HCT116 (cell line): ENCODE measurements at regions not wholly inside any gene's neighbourhood (a gene's known extent, or its start where the extent isn't known, plus 50 kb on each side); places are given as distances from the start of the nearest gene placed in this dataset.
"Not testable (repeated sequence)": the region's sequence is repeated elsewhere in the genome, so short reads cannot be mapped to it uniquely, and the experiment has no call there.

Experiments used
- ATAC-seq: fragments of 200-7000 bp; cut with Tn5 transposase; 2 replicates; pipeline ENCODE4 v1.9.1; 2020; ENCODE audit warnings: mild to moderate bottlenecking, moderate library complexity
- BruUV-seq: library from RNA; stranded (reverse); fragments of 400-500 nt; replicated peaks from 2 replicates; lab custom pipeline; 2021; lab: Mats Ljungman, UMichigan
- CTCF ChIA-PET: fragments of 300-600 bp; sonication (Branson Sonifier 250); formaldehyde crosslinking; loops from one replicate; lab custom pipeline; 2021; ENCODE audit warnings: antibody characterized with exemption; lab: Charles Lee
- POLR2A ChIA-PET: fragments of 300-600, 350-600 bp; sonication (Branson Sonifier 250); formaldehyde crosslinking; loops from one replicate; lab custom pipeline; 2021; ENCODE audit warnings: antibody characterized with exemption; lab: Charles Lee
- RAD21 ChIA-PET, 2 experiments: fragments of 300-600 bp; sonication (Branson Sonifier 250); formaldehyde crosslinking; loops; one replicate each; lab custom pipeline; 2023; ENCODE audit warnings: low total read pairs in 2 of 2; ENCODE audit not compliant: uncharacterized antibody in 2 of 2, unreplicated experiment in 2 of 2, low non-redundant PET in 1 of 2; lab: Charles Lee
- DNase-seq: peaks from one replicate; pipeline ENCODE4 v3.0.0-alpha.2; 2010; ENCODE audit warnings: low read depth, low spot score
- H2AFZ ChIP-seq: fragments of 200-600 bp; shearing (Covaris generic), sonication (generic); 2 replicates; pipeline ENCODE4 v1.6.1; 2017; ENCODE audit warnings: low read depth, mixed run types, mixed read lengths, antibody characterized with exemption, low read length; ENCODE audit not compliant: poor library complexity, severe bottlenecking
- H3K27ac ChIP-seq: 2 replicates; pipeline ENCODE4 v1.5.1; 2012; ENCODE audit warnings: low read depth, low read length
- H3K27me3 ChIP-seq: fragments of 200-600 bp; sonication (generic); 2 replicates; pipeline ENCODE4 v1.6.1; 2016; ENCODE audit warnings: mixed run types, low read length, mixed read lengths; ENCODE audit not compliant: insufficient read depth
- H3K36me3 ChIP-seq, 2 experiments: fragments of 200-500 bp in 1 of 2; fragments of 200-600 bp in 1 of 2; sonication (Bioruptor generic) in 1 of 2; sonication (generic) in 1 of 2; 2 replicates each; pipeline versions ENCODE4 v1.5.1 to v1.6.1; 2014 to 2016; ENCODE audit warnings: low read length in 2 of 2, inconsistent platforms in 1 of 2, mixed read lengths in 1 of 2, mixed run types in 1 of 2; ENCODE audit not compliant: insufficient read depth in 2 of 2, control insufficient read depth in 1 of 2
- H3K4me1 ChIP-seq, 2 experiments: fragments of 200-600 bp in 1 of 2; sonication (generic) in 1 of 2; 2 replicates each; pipeline versions ENCODE4 v1.5.1 to v1.6.1; 2012 to 2017; ENCODE audit warnings: low read length in 2 of 2, inconsistent platforms in 1 of 2, mild to moderate bottlenecking in 1 of 2, mixed read lengths in 1 of 2, mixed run types in 1 of 2, moderate library complexity in 1 of 2; ENCODE audit not compliant: insufficient read depth in 2 of 2, control insufficient read depth in 1 of 2
- H3K4me2 ChIP-seq: fragments of 200-600 bp; sonication (generic); 2 replicates; pipeline ENCODE4 v1.6.1; 2017; ENCODE audit warnings: mixed run types, low read length, mixed read lengths
- H3K4me3 ChIP-seq, 2 experiments: fragments of 200-600 bp in 1 of 2; sonication (generic) in 1 of 2; replicated peaks in 1 of 2; 2 replicates each; pipeline ENCODE4 v1.5.1; 2011 to 2016; ENCODE audit warnings: low read length in 2 of 2, control low read depth in 1 of 2, low read depth in 1 of 2, mild to moderate bottlenecking in 1 of 2, mixed read lengths in 1 of 2, mixed run types in 1 of 2
- H3K79me2 ChIP-seq: fragments of 200-600 bp; sonication (generic); 2 replicates; pipeline ENCODE4 v1.6.1; 2017; ENCODE audit warnings: mild to moderate bottlenecking, mixed run types, low read length, moderate library complexity, mixed read lengths; ENCODE audit not compliant: insufficient read depth
- H3K9ac ChIP-seq: fragments of 200-600 bp; sonication (generic); 2 replicates; pipeline ENCODE4 v1.6.1; 2016; ENCODE audit warnings: low read length, mixed read lengths
- H3K9me2 ChIP-seq: fragments of 200-600 bp; sonication (generic), shearing (Covaris generic); 2 replicates; pipeline ENCODE4 v1.6.1; 2017; ENCODE audit warnings: mixed run types, mild to moderate bottlenecking, moderate library complexity; ENCODE audit not compliant: insufficient read depth
- H3K9me3 ChIP-seq, 2 experiments: fragments of 200-500 bp in 1 of 2; fragments of 200-600 bp in 1 of 2; sonication (Bioruptor generic) in 1 of 2; sonication (generic) in 1 of 2; 2 replicates each; pipeline ENCODE4 v1.6.1; 2014 to 2017; ENCODE audit warnings: low read length in 2 of 2, mixed read lengths in 2 of 2, inconsistent platforms in 1 of 2, low read depth in 1 of 2, mild to moderate bottlenecking in 1 of 2, mixed run types in 1 of 2, moderate library complexity in 1 of 2; ENCODE audit not compliant: control insufficient read depth in 1 of 2, insufficient read depth in 1 of 2
- H4K20me1 ChIP-seq: fragments of 200-600 bp; sonication (generic), shearing (Covaris generic); 2 replicates; pipeline ENCODE4 v1.6.1; 2017; ENCODE audit warnings: mixed run types, mild to moderate bottlenecking, moderate library complexity; ENCODE audit not compliant: insufficient read depth
- CBX3 ChIP-seq: IDR thresholded peaks from 2 replicates; pipeline ENCODE4 v1.6.1; 2012; ENCODE audit warnings: low read depth
- EZH2phosphoT487 ChIP-seq: fragments of 200-600 bp; IDR thresholded peaks from 2 replicates; pipeline ENCODE4 v1.6.1; 2018; ENCODE audit warnings: antibody characterized with exemption, borderline replicate concordance
- JUND ChIP-seq: IDR thresholded peaks from 2 replicates; pipeline ENCODE4 v1.6.1; 2012
- SIN3A ChIP-seq: IDR thresholded peaks from 2 replicates; pipeline ENCODE4 v1.6.1; 2012; ENCODE audit warnings: low read depth
- TCF7L2 ChIP-seq: IDR thresholded peaks from 2 replicates; pipeline ENCODE4 v1.7.0; 2011; ENCODE audit warnings: borderline replicate concordance, inconsistent platforms; ENCODE audit not compliant: insufficient read depth, insufficient read length; ENCODE audit errors: extremely low read depth
- ZNF274 ChIP-seq: fragments of 200-500 bp; sonication (Bioruptor generic); IDR thresholded peaks from 2 replicates; pipeline ENCODE4 v1.6.1; 2014; ENCODE audit warnings: mild to moderate bottlenecking, low read depth, low read length, inconsistent platforms
- intact Hi-C: fragments of 100-400 bp; cut with micrococcal nuclease; formaldehyde crosslinking; loops from 2 replicates; pipeline ENCODE4 v1.10.0; 2022
- TF ChIP-seq, protein P1 (sequence below): IDR thresholded peaks from 2 replicates; pipeline ENCODE4 v1.6.1; 2012
- TF ChIP-seq, protein P2 (sequence below), 3 experiments: fragments of 200-600 bp in 1 of 3; sonication (generic) in 1 of 3; IDR thresholded peaks in 2 of 3; conservative IDR thresholded peaks in 1 of 3; 2 replicates each; pipeline ENCODE4 v1.5.1; 2012 to 2017; ENCODE audit warnings: low read depth in 2 of 3, low read length in 2 of 3, antibody characterized with exemption in 1 of 3, borderline replicate concordance in 1 of 3, control low read depth in 1 of 3, mild to moderate bottlenecking in 1 of 3, mixed read lengths in 1 of 3, mixed run types in 1 of 3, moderate library complexity in 1 of 3; ENCODE audit not compliant: insufficient read depth in 1 of 3
- TF ChIP-seq, protein P3 (sequence below): IDR thresholded peaks from 2 replicates; pipeline ENCODE4 v1.6.1; 2012; ENCODE audit warnings: low read depth
- TF ChIP-seq, protein P4 (sequence below): IDR thresholded peaks from 2 replicates; pipeline ENCODE4 v1.6.1; 2012

DNA sequence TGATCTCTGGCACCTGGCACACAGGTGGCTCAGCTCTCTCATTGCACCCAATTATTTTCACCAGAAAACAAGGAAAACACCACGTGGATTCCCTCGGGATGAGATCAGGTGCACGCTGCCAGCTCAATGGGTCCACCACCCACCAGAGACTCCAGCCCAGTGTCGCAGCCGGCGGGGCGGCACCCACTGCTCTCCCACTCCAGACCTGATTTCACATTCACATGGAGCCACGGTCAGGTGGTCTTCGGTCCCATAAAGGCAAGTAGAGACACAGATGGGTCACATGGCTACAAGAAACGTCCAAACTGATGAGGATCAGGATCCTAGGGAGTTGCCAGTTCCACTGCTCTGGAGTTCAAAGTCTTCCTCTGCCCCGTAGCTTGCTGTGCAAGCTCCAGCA, 217.6 kb downstream of the ANKRD30B start:
- RAD21 ChIA-PET: no interaction called here
- DNase-seq: no peak
- BruUV-seq: no TSS peak
- ATAC-seq: no peak
- CTCF ChIA-PET: no interaction called here
- peaks cover 5 to 7% of the 10 kb centered on the region in 2 experiments; a peak in 3 of 4 replicates for H3K9me3 ChIP-seq
- H2AFZ ChIP-seq: no peak overlapping the region
- H3K27me3 ChIP-seq: no peaks in the 10 kb centered on the region
- POLR2A ChIA-PET: no interaction called here
- intact Hi-C loops: no loop called here
- H4K20me1 ChIP-seq: no peaks in the 10 kb centered on the region
- TF ChIP-seq, protein P1, sequence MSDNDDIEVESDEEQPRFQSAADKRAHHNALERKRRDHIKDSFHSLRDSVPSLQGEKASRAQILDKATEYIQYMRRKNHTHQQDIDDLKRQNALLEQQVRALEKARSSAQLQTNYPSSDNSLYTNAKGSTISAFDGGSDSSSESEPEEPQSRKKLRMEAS: no peak
- TF ChIP-seq ZNF274: no peak
- TF ChIP-seq TCF7L2: no peak
- TF ChIP-seq CBX3: no peak
- TF ChIP-seq, protein P2, sequence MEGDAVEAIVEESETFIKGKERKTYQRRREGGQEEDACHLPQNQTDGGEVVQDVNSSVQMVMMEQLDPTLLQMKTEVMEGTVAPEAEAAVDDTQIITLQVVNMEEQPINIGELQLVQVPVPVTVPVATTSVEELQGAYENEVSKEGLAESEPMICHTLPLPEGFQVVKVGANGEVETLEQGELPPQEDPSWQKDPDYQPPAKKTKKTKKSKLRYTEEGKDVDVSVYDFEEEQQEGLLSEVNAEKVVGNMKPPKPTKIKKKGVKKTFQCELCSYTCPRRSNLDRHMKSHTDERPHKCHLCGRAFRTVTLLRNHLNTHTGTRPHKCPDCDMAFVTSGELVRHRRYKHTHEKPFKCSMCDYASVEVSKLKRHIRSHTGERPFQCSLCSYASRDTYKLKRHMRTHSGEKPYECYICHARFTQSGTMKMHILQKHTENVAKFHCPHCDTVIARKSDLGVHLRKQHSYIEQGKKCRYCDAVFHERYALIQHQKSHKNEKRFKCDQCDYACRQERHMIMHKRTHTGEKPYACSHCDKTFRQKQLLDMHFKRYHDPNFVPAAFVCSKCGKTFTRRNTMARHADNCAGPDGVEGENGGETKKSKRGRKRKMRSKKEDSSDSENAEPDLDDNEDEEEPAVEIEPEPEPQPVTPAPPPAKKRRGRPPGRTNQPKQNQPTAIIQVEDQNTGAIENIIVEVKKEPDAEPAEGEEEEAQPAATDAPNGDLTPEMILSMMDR (IDR thresholded peaks at IDR 0.05 in 2 of 3, conservative IDR thresholded peaks at IDR 0.05 in 1 of 3; ENCODE audit: borderline replicate concordance in 1 of 3, insufficient read depth in 1 of 3, low read depth in 2 of 3, low read length in 2 of 3): no peak
- no peak for TF ChIP-seq SIN3A
- no peak for TF ChIP-seq JUND
- TF ChIP-seq, protein P3, sequence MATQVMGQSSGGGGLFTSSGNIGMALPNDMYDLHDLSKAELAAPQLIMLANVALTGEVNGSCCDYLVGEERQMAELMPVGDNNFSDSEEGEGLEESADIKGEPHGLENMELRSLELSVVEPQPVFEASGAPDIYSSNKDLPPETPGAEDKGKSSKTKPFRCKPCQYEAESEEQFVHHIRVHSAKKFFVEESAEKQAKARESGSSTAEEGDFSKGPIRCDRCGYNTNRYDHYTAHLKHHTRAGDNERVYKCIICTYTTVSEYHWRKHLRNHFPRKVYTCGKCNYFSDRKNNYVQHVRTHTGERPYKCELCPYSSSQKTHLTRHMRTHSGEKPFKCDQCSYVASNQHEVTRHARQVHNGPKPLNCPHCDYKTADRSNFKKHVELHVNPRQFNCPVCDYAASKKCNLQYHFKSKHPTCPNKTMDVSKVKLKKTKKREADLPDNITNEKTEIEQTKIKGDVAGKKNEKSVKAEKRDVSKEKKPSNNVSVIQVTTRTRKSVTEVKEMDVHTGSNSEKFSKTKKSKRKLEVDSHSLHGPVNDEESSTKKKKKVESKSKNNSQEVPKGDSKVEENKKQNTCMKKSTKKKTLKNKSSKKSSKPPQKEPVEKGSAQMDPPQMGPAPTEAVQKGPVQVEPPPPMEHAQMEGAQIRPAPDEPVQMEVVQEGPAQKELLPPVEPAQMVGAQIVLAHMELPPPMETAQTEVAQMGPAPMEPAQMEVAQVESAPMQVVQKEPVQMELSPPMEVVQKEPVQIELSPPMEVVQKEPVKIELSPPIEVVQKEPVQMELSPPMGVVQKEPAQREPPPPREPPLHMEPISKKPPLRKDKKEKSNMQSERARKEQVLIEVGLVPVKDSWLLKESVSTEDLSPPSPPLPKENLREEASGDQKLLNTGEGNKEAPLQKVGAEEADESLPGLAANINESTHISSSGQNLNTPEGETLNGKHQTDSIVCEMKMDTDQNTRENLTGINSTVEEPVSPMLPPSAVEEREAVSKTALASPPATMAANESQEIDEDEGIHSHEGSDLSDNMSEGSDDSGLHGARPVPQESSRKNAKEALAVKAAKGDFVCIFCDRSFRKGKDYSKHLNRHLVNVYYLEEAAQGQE: no peak
- TF ChIP-seq EZH2phosphoT487: no peak
- TF ChIP-seq, protein P4, sequence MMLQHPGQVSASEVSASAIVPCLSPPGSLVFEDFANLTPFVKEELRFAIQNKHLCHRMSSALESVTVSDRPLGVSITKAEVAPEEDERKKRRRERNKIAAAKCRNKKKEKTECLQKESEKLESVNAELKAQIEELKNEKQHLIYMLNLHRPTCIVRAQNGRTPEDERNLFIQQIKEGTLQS: no peak
- TF ChIP-seq, all 23 proteins: peak for 0
- no peaks in the 10 kb centered on the region for H3K4me1 ChIP-seq
- H3K9me2 ChIP-seq: no peaks in the 10 kb centered on the region
- no peaks in the 10 kb centered on the region for H3K36me3 ChIP-seq
- H3K27ac ChIP-seq: no peak overlapping the region
- no peaks in the 10 kb centered on the region for H3K79me2 ChIP-seq
- H3K9ac ChIP-seq: no peak overlapping the region
- no peak overlapping the region for H3K4me2 ChIP-seq
- H3K4me3 ChIP-seq: no peak overlapping the region

DNA sequence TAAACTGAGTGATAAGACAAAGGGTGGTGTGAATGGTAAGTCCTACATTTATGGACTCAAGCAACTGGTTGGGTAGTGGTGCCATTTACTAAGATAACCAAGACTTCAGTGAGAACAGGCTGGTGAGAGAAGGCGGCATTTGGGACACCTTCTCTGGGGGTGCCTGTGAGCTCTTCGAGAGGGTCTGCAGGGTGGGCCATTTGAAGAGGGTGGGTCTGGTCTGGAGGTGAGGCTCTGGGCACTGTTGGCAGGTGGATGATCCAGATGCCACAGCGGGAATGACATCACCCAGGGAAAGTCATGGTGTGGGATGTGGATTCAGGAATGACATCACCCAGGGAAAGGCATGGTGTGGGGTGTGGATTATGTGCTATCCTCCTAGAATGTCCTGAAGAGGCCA, 219.3 kb downstream of the ANKRD30B start:
- ATAC-seq, H3K9me3 ChIP-seq: not testable (repeated sequence)

More for the DNA sequence above, 219.3 kb downstream of the ANKRD30B start:
- H3K27me3 ChIP-seq, H3K4me1 ChIP-seq, H3K9ac ChIP-seq, H4K20me1 ChIP-seq, H3K27ac ChIP-seq, BruUV-seq, H3K4me2 ChIP-seq, intact Hi-C loops, DNase-seq, H3K4me3 ChIP-seq, RAD21 ChIA-PET, H3K79me2 ChIP-seq, CTCF ChIA-PET, H3K9me2 ChIP-seq, H3K36me3 ChIP-seq, H2AFZ ChIP-seq, POLR2A ChIA-PET: not testable (repeated sequence)
